ENCODE measurements at regions not wholly inside any gene's neighbourhood (a gene's known extent, or its start where the extent isn't known, plus 50 kb on each side); places are given as distances from the start of the nearest gene placed in this dataset.
A peak's percentile ranks its signal among the peaks of the same experiment; 100 is the strongest.
"Not testable (repeated sequence)": the region's sequence is repeated elsewhere in the genome, so short reads cannot be mapped to it uniquely, and the experiment has no call there.

DNA sequence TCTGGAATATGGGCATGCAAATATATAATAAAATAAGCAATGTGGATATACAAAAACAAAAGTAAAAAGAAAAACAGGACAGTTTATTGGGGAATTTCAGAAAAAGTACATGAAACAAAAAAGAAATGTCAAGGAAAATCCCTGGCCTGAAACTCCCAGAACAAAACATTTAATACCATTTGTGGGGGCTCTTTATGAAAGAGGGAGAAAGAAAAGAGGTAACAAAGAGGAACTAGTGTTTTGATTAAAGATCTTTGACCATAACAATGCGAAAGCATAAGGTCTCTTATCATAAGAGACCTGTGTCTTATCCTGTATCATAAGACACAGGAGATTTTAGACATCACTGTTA lies 88.6 kb upstream of the ARID1B start:
- no peak for DNase-seq (ENCODE audit: low read depth)

DNA sequence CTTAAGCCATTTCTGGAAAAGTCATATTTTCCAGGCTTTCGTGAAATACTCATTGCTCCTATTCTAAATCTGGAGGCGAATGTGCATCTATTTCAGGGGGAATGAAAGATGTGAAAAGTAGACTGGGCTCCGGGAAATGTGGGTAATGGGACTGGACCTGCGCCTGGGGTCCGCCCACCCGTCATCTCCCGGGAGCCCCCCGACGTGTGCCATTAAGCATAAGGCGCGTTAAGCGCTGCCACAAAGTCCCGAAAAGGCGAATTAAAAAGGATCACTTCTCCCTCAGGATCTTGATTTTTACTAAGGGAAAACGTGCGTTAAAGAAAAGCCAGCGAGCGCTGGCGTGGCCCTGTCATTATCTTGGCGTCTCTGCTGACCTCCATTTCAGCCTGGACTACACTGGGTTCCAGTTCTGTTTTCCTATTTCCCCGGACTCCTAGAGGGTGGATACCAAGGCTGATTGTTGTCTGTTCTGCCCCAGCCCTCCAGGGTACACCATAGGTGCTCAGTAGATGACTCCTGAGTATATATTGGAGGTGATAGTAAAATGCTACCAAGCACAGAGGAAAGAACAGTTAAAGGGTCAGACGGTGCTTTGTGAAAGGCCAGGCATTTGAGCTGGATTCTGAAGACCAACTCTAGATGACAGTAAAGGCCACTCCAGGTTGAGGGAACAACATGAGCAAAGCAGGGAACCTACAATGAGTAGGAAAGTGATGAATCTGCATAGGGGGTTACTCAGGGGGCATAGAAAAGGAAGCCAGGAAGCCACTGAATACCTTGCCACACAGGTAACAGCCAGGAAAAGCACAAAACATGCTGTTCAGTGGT lies 89.2 kb upstream of the ARID1B start:
- no peak for DNase-seq (ENCODE audit: low read depth)

DNA sequence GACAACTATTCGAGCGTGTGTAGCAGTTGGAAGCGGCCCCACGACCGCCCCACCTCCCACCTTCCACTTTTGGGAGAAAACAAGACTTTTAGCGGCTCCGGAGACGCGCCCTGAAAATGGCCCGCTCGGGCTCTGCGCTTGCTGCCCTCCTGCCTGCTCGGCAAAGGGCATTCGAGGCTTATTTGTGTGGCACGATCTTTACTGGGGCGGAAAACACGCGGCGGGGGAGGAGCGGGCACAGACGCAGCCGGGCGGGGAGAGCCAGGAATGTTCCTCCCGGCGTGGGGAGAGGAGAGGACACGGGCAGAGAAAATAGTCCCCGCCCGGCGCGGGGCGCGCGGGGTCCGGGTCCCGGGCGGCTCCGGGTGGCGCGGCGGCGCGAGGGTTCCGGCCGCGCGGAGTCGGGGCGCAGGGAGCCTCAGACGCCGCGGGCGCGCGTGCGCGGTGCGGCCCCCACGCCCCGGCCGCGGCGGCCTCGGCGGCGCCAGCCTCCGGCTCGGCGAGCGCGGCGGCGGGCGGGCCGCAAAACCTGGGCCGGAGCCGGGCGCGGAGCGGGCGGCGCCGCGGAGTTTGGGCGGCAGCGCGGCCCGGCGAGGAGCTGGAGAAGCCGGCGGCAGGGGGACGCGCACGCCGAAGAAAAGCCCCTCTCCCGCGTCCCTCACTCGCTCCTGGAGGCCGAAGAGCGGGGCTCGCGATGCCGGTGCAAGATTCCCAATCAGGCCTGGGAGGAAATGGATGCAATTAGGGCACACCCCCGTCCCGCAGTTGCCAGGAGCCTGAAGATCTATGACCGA lies 90.0 kb upstream of the ARID1B start:
- peak; percentile 80 for DNase-seq (ENCODE audit: low read depth)

DNA sequence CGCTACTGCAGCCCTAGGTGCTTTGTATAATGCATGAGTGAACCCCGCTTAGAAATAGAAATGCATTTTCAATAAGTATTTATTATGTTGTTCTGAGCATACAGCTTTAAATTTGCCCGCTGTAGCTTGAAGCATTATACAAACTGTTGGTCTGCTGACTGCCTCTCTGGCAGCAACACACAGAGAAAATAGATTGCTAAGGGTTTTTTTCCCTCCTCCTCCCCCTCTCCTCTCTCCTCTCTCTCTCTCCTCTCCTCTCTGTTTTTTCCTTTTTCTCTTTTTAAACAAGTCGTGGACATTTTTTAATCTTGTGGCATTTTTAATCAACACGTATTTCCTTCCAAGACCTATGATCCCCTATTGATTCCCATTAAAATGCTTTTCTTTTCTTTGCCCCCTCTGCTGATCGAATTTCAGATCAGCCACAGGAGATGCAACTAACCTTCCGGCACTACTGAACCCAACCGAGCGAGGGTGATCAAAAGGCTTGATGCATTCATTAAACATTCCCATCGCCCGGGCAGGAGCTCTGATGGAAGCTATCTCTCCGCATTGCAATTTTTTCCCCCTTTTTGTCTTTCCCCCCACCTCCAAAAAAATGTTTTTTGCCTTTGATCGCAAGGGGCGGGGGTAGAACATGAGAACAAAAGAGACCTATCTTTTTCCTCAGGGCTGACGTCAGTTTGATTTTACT lies 90.7 kb upstream of the ARID1B start:
- DNase-seq (ENCODE audit: low read depth) = peak; percentile 73

DNA sequence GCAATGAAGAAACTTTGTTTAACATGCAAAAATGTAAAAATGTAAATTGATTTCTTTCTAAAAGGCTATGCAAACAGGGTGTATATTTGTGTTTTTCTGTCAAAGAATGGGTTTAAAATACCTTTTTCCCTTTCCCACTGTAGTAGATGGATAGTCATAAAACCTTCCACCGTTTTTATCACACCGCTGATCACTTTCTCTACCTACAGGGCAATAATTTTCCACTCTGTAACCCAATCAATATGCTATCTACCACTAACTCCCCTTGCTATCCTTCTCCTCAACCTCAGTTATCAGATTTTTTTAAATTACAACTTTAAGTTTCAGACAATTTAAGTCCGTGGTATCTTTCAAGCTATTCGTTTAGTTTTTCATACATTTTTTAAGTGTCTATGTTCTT lies 91.4 kb upstream of the ARID1B start:
- no peak for DNase-seq (ENCODE audit: low read depth)

DNA sequence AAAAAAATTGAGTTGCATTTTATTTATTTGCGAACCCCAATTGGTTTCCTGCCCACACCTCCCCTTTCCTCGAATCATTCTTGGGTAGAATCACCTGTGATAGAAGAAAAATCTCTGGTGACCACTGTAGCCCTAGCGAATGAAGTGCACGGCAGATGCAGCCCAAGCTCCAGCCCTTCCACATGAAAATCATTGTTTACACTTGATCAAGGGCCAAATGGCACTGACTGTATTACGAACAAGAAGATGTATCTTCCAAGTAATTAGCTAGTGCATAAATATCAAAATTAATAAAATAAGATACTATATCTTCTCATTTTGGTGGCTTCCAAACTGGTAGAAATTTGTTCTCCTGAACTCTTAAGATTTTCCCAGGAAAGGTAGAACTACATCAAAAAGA lies 93.4 kb upstream of the ARID1B start:
- DNase-seq (ENCODE audit: low read depth) = no peak

GRCh38 chr6:156676721-156677120 lies 100.5 kb upstream of the ARID1B start:
- DNase-seq (ENCODE audit: low read depth) = no peak

- DNase-seq (ENCODE audit: low read depth) = no peak
Measured at GRCh38 chr6:156674197-156674596, 103.0 kb upstream of the ARID1B start.

DNA sequence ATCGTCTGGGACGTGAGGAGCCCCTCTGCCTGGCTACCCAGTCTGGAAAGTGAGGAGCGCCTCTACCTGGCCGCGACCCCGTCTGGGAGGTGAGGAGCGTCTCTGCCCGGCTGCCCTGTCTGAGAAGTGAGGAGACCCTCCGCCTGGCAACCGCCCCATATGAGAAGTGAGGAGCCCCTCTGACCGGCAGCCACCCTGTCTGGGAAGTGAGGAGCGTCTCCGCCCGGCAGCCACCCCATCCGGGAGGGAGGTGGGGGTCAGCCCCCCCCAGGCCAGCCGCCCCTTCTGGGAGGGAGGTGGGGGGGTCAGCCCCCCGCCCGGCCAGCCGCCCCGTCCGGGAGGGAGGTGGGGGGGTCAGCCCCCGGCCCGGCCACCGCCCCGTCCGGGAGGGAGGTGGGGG lies 107.1 kb upstream of the ARID1B start:
- not testable (repeated sequence) for DNase-seq (ENCODE audit: low read depth)

GRCh38 chr6:156662025-156662445 lies 115.1 kb upstream of the ARID1B start:
- DNase-seq (ENCODE audit: low read depth) = peak; percentile 6

DNA sequence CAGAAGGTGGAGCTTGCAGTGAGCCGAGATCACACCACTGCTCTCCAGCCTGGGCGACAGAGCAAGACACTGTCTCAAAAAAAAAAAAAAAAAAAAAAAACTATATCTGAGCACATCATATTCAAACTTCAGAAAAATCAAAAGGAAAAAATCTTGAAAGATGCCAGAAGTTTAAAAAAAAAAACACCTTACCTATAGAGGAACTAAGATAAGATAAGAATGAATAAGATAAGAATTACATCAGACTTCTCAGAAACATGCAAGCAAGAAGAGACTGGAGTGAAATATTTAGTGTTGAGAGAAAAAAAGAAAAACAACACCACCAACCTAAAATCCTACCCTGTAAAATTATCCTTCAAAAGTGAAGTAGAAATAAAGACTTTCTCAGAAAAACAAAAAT lies 116.8 kb upstream of the ARID1B start:
- DNase-seq (ENCODE audit: low read depth) = no peak

- DNase-seq (ENCODE audit: low read depth) = no peak
Measured at GRCh38 chr6:156659822-156660198, 117.4 kb upstream of the ARID1B start.

DNA sequence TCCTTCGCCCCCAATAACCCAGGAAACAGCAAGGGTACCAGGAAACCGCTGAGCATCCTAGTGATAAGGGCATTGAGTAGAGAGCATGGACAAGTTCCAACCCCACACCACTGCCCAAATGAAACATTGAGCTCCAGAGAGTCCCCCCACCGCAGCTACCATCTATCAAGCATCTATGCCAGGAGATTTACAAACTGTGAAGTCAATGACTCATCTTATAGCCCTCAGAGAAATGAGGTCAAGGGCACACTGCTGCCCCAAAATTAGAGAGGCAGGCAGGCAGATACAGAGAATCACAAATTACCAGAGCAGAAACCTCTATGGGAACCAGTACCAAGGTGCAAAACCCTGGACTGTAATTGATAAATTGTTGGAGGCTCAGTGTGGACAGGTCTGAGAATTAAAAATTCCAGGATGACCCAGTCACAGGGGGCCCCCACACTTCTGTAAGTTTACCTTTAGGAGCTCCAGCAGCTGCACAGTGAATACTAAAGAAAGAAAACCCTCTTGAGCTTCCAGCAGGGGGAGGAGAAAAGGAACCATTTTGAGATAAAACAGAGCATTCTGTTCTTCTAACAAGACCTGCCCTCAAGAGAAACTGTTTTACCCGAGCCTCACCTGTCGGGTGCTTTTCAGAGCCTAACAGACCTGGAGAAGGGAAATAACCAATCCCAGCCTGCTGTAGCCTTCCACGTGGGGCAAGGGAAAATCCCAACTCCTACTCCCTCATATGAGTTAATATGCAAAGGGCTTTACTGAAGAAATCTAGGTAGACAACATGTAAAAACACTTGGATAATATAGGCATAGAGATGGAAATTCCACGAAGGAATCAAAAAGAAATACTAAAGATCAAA lies 118.0 kb upstream of the ARID1B start:
- peak; percentile 11 for DNase-seq (ENCODE audit: low read depth)

DNA sequence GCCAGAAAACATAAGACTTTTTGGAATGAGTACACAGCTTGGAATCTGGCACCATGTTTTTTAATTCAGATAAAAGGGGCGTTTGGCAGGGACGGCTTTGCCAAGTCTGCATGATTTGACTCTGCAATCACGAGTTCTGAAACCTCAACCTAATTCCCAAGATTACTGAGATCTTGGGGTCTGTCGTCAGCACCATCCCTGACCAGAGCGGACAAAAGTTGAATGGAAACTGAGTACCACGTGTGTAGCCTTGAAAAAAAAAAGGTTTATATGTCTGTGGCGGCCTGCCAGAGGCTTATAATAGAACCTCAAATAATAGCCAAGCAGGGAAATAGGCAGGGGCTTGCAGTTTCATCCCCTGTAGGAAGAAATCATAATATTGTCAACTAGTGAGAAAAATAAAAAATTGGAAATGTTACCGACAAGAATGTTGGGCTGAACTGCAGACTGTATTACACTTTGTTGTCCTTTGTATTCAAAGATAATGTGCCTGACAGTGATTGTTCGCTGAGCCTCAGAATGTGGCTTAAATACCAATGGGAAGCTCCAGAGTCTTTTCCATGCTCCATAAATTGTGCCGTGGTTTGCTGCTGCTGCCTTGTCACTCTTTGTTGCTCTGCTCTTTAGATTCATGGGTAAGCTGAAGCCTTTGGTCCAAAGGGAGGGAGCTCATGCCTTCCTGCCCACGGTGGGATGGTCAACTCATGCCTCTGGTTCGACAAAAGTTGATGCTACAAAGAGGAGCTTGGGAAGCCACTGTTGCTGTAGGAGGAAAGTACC lies 118.8 kb upstream of the ARID1B start:
- DNase-seq (ENCODE audit: low read depth) = peak; percentile 79

- DNase-seq (ENCODE audit: low read depth) = no peak
Measured at GRCh38 chr6:156657296-156657695, 119.9 kb upstream of the ARID1B start.

DNA sequence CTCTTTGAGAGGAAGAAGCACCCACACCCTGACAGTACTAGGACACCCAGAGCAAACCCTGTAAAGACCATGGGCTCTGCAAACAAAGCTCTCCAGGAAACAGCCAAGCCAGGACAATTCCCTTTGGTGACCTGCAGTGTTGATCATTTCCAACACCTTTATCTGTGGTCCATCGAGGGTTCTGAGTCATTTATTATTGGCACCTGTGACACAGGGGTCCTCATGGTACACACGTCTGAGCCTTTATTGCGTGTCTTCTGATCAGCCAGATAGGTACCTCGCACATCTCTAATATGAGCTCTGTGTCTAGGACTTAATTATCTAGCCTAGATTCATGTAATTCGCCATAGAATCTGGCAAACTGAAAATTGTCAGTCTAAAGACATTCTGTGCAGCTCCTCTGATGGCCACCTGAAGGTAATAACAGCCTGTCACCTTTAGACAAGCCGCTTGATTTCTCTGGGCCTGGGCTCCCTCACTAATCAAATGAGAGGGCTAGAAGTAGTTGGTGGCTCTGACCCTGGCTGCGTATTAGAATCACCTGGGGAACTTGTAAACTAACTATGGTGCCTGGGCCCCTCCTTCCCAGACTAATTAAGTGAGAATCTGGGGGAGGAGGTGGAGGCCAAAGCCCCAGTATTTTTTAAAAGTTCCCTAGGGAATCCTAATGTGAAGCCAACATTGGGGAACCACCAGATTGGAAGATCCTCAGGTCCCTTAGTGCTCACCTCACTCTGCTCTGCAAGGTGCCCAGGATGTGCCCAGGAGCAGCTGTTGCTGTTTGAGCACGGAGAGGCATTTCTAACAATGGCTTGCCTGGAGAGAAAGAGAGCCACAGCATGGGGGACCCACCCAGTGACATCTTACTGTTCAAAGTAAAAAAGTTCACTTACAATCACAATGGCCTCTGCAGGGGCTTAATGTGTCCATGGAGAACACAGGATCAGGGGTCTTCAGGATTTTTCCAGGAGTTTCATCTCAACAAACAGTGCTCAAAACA lies 122.0 kb upstream of the ARID1B start:
- no peak for DNase-seq (ENCODE audit: low read depth)

GRCh38 chr6:156652231-156652750 lies 124.9 kb upstream of the ARID1B start:
- no peak for DNase-seq (ENCODE audit: low read depth)

GRCh38 chr6:156651486-156651885 lies 125.7 kb upstream of the ARID1B start:
- DNase-seq (ENCODE audit: low read depth) = no peak

DNA sequence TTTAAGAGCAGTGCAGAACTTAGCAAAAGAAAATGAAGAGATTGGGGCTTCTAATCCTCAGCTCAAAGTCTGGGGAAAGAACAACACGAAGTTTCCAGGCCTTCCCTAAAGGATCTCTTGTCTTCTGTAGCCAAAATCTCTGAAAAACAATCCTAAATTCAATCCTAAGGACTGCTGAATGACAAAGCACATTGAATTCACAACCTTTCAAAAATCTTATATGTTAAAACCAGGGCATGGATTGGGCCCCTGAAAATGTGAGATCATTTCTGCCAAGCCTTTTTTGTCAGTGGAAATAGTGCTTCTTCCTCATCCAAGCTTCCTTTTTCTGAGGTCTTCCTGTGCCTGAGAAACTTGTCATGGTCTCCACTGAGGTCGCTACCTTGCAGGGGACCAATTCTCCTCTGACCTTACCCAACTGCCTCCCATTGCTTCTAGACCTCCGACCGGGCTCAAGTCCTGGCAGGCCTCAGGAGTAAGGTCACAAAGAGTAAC lies 126.2 kb upstream of the ARID1B start:
- DNase-seq (ENCODE audit: low read depth) = no peak
